H9 (cell line): ENCODE measurements at regions not wholly inside any gene's neighbourhood (a gene's known extent, or its start where the extent isn't known, plus 50 kb on each side); places are given as distances from the start of the nearest gene placed in this dataset.

Experiments used
- DNase-seq: peaks from one replicate; pipeline ENCODE4 v3.0.0-alpha.2; 2017
- H2AFZ ChIP-seq: one replicate; pipeline ENCODE4 v1.6.1; 2013; ENCODE audit warnings: mild to moderate bottlenecking, low read length, control low read depth, moderate library complexity
- H2AK5ac ChIP-seq: 2 replicates; pipeline ENCODE4 v1.6.1; 2013; ENCODE audit warnings: low read length, control low read depth, mixed read lengths; ENCODE audit not compliant: insufficient read length
- H2BK120ac ChIP-seq: one replicate; pipeline ENCODE4 v1.6.1; 2013; ENCODE audit warnings: low read depth, mild to moderate bottlenecking, low read length, control low read depth, inconsistent platforms; ENCODE audit not compliant: poor library complexity, severe bottlenecking
- H2BK12ac ChIP-seq: 2 replicates; pipeline ENCODE4 v1.6.1; 2013; ENCODE audit warnings: low read length, control low read depth, mixed read lengths, low read depth; ENCODE audit not compliant: insufficient read length
- H2BK15ac ChIP-seq: 2 replicates; pipeline ENCODE4 v1.6.1; 2013; ENCODE audit warnings: low read depth, low read length, control low read depth
- H2BK20ac ChIP-seq: one replicate; pipeline ENCODE4 v1.6.1; 2013; ENCODE audit warnings: low read depth, mild to moderate bottlenecking, low read length, control low read depth, inconsistent platforms; ENCODE audit not compliant: poor library complexity, severe bottlenecking
- H2BK5ac ChIP-seq: 2 replicates; pipeline ENCODE4 v1.6.1; 2013; ENCODE audit warnings: low read length, control low read depth, mixed read lengths; ENCODE audit not compliant: insufficient read length
- H3K14ac ChIP-seq: 2 replicates; pipeline ENCODE4 v1.6.1; 2013; ENCODE audit warnings: low read length, control low read depth; ENCODE audit not compliant: insufficient read depth
- H3K18ac ChIP-seq: 2 replicates; pipeline ENCODE4 v1.6.1; 2013; ENCODE audit warnings: low read depth, mild to moderate bottlenecking, mixed read lengths, low read length, control low read depth; ENCODE audit not compliant: insufficient read length
- H3K23ac ChIP-seq: 2 replicates; pipeline ENCODE4 v1.6.1; 2013; ENCODE audit warnings: low read length, control low read depth, mixed read lengths, low read depth; ENCODE audit not compliant: insufficient read length
- H3K23me2 ChIP-seq: 2 replicates; pipeline ENCODE4 v1.6.1; 2013; ENCODE audit warnings: low read depth, mild to moderate bottlenecking, mixed read lengths, low read length, control low read depth; ENCODE audit not compliant: insufficient read length, poor library complexity, severe bottlenecking
- H3K27ac ChIP-seq: 2 replicates; pipeline ENCODE4 v1.5.1; 2013; ENCODE audit warnings: low read length, control low read depth, mixed read lengths, low read depth; ENCODE audit not compliant: insufficient read length
- H3K27me3 ChIP-seq: 2 replicates; pipeline ENCODE4 v1.6.1; 2013; ENCODE audit warnings: low read length, control low read depth, inconsistent platforms; ENCODE audit not compliant: insufficient read depth
- H3K4ac ChIP-seq: 2 replicates; pipeline ENCODE4 v1.6.1; 2013; ENCODE audit warnings: low read depth, mild to moderate bottlenecking, control low read depth, inconsistent platforms, low read length, moderate library complexity
- H3K4me1 ChIP-seq: 2 replicates; pipeline ENCODE4 v1.6.1; 2013; ENCODE audit warnings: low read length, control low read depth, inconsistent platforms; ENCODE audit not compliant: insufficient read depth
- H3K4me2 ChIP-seq: 2 replicates; pipeline ENCODE4 v1.6.1; 2013; ENCODE audit warnings: low read length, control low read depth, mixed read lengths; ENCODE audit not compliant: insufficient read length, insufficient read depth
- H3K56ac ChIP-seq: 2 replicates; pipeline ENCODE4 v1.6.1; 2013; ENCODE audit warnings: low read depth, mild to moderate bottlenecking, mixed read lengths, low read length, control low read depth; ENCODE audit not compliant: insufficient read length
- H3K79me1 ChIP-seq: 2 replicates; pipeline ENCODE4 v1.6.1; 2013; ENCODE audit warnings: low read depth, mild to moderate bottlenecking, moderate library complexity, low read length, control low read depth, inconsistent platforms; ENCODE audit not compliant: insufficient read depth, poor library complexity, severe bottlenecking
- H3K79me2 ChIP-seq: 2 replicates; pipeline ENCODE4 v1.6.1; 2013; ENCODE audit warnings: low read length, control low read depth, inconsistent platforms; ENCODE audit not compliant: insufficient read depth
- H3K9ac ChIP-seq: 2 replicates; pipeline ENCODE4 v1.6.1; 2013; ENCODE audit warnings: low read length, control low read depth, mixed read lengths; ENCODE audit not compliant: insufficient read length; ENCODE audit errors: extremely low read depth
- H3K9me3 ChIP-seq: one replicate; pipeline ENCODE4 v1.6.1; 2013; ENCODE audit warnings: low read depth, low read length, inconsistent platforms; ENCODE audit not compliant: control insufficient read depth
- H3T11ph ChIP-seq: one replicate; pipeline ENCODE4 v1.6.1; 2013; ENCODE audit warnings: mild to moderate bottlenecking, low read length, control low read depth, inconsistent platforms
- H4K20me1 ChIP-seq: one replicate; pipeline ENCODE4 v1.6.1; 2013; ENCODE audit not compliant: control insufficient read depth, insufficient read length, insufficient read depth
- H4K5ac ChIP-seq: 2 replicates; pipeline ENCODE4 v1.6.1; 2013; ENCODE audit warnings: low read depth, mild to moderate bottlenecking, mixed read lengths, low read length, control low read depth; ENCODE audit not compliant: insufficient read length
- H4K8ac ChIP-seq: replicated peaks from 2 replicates; pipeline ENCODE4 v1.6.1; 2013; ENCODE audit warnings: low read length, control low read depth, mixed read lengths, low read depth; ENCODE audit not compliant: insufficient read length
- H4K91ac ChIP-seq: 2 replicates; pipeline ENCODE4 v1.6.1; 2013; ENCODE audit warnings: low read depth, mild to moderate bottlenecking, moderate library complexity, mixed read lengths, low read length, control low read depth; ENCODE audit not compliant: insufficient read length
- H3K27ac Mint-ChIP-seq, 3 experiments: 2 replicates in 2 of 3; 3 replicates in 1 of 3; pipeline ENCODE4 v1.8.0; 2020 to 2021; ENCODE audit warnings: mixed read lengths in 3 of 3, mild to moderate bottlenecking in 1 of 3, moderate library complexity in 1 of 3
- H3K27me3 Mint-ChIP-seq: 2 replicates; pipeline ENCODE4 v1.8.0; 2021; ENCODE audit warnings: low read depth, mild to moderate bottlenecking, moderate library complexity, mixed read lengths
- H3K36me3 Mint-ChIP-seq, 3 experiments: 2 replicates in 2 of 3; 3 replicates in 1 of 3; pipeline ENCODE4 v1.8.0; 2020 to 2021; ENCODE audit warnings: low read depth in 3 of 3, mixed read lengths in 3 of 3; ENCODE audit not compliant: insufficient read depth in 1 of 3
- H3K4me1 Mint-ChIP-seq, 2 experiments: 2 replicates each; pipeline ENCODE4 v1.8.0; 2020; ENCODE audit warnings: mixed read lengths in 2 of 2
- H3K4me3 Mint-ChIP-seq, 2 experiments: 2 replicates in 1 of 2; 3 replicates in 1 of 2; pipeline ENCODE4 v1.8.0; 2020 to 2021; ENCODE audit warnings: mild to moderate bottlenecking in 2 of 2, mixed read lengths in 2 of 2, moderate library complexity in 1 of 2
- H3K9me3 Mint-ChIP-seq, 2 experiments: 2 replicates in 1 of 2; 3 replicates in 1 of 2; pipeline ENCODE4 v1.8.0; 2020; ENCODE audit warnings: mild to moderate bottlenecking in 2 of 2, mixed read lengths in 2 of 2, moderate library complexity in 1 of 2
- CTCF ChIP-seq: fragments of 200-600 bp; sonication (generic); conservative IDR thresholded peaks from 3 replicates; pipeline ENCODE4 v1.8.0; 2021; ENCODE audit warnings: antibody characterized with exemption, mild to moderate bottlenecking
- WGBS: extraction: QIAGEN DNeasy Blood & Tissue Kit; methylation state at CpG from one replicate; pipeline ENCODE4 v1.1.7; 2013; ENCODE audit warnings: missing lambda C conversion rate, low lambda C conversion rate, mixed read lengths; ENCODE audit not compliant: insufficient read length; ENCODE audit errors: extremely low coverage; 5-methylcytosine and 5-hydroxymethylcytosine counted together

GRCh38 chr12:76189851-76190250 is 105.4 kb upstream of the NAP1L1 start:
- Histone ChIP-seq H3K56ac (no peak overlapping the region), H3K27ac (no peak overlapping the region), H4K5ac (no peak overlapping the region), H3K79me2 (no peaks in the 10 kb centered on the region), H3T11ph (no peak overlapping the region), H3K9ac (no peak overlapping the region), H3K9me3 (no peaks in the 10 kb centered on the region), H2BK12ac (no peak overlapping the region), H2BK5ac (no peak overlapping the region), H2BK20ac (no peak overlapping the region), H3K4me2 (no peak overlapping the region), H3K23me2 (no peaks in the 10 kb centered on the region), H3K18ac (no peak overlapping the region), H2BK120ac (no peak overlapping the region), H2AFZ (no peak overlapping the region), H3K27me3 (no peaks in the 10 kb centered on the region), H3K4me1 (no peaks in the 10 kb centered on the region), H3K4ac (no peak overlapping the region), H3K23ac (no peak overlapping the region), H4K8ac (no peak overlapping the region), H3K14ac (no peak overlapping the region), H3K79me1 (no peaks in the 10 kb centered on the region), H4K20me1 (no peaks in the 10 kb centered on the region), H4K91ac (no peak overlapping the region), H2AK5ac (no peak overlapping the region), H2BK15ac (no peak overlapping the region)
- no CpG with 5 or more reads among the region's 2 CpGs for WGBS
- DNase-seq = no peak
- H3K4me1 Mint-ChIP-seq = peaks cover 9 to 20% of the 10 kb centered on the region in 2 experiments
- no peaks in the 10 kb centered on the region; the same call in 1 of the 2 replicates for H3K27me3 Mint-ChIP-seq
- no peak for TF ChIP-seq CTCF
- H3K4me3 Mint-ChIP-seq = no peak overlapping the region
- no peak overlapping the region; a peak in 1 of 7 replicates for H3K27ac Mint-ChIP-seq
- H3K9me3 Mint-ChIP-seq = no peaks in the 10 kb centered on the region; a peak in 1 of 5 replicates
- H3K36me3 Mint-ChIP-seq = no peaks in the 10 kb centered on the region; a peak in 1 of 7 replicates
